ENCODE measurements at regions not wholly inside any gene's neighbourhood (a gene's known extent, or its start where the extent isn't known, plus 50 kb on each side); places are given as distances from the start of the nearest gene placed in this dataset.

GRCh38 chr4:181956512-181956911, 286.7 kb upstream of the TENM3 start:
- no peaks in the 10 kb centered on the region for H3K36me3 ChIP-seq (ENCODE audit: insufficient read depth, low read length)
- H3K9me3 ChIP-seq (ENCODE audit: insufficient read depth, low read length, severe bottlenecking), result no peaks in the 10 kb centered on the region
- no peaks in the 10 kb centered on the region for H3K27me3 ChIP-seq (ENCODE audit: insufficient read depth, low read length, poor library complexity)
- H3K79me2 ChIP-seq (ENCODE audit: insufficient read depth, low read length), result no peaks in the 10 kb centered on the region
- no peak overlapping the region for H3K9ac ChIP-seq (ENCODE audit: low read depth, low read length)
- H3K4me1 ChIP-seq (ENCODE audit: insufficient read depth, low read length), result no peaks in the 10 kb centered on the region
- H2AFZ ChIP-seq (ENCODE audit: low read depth, low read length), result no peak overlapping the region
- no peak overlapping the region for H3K4me3 ChIP-seq (ENCODE audit: low read depth in 1 of 2, low read length in 2 of 2)
- no peak overlapping the region for H3K4me2 ChIP-seq (ENCODE audit: insufficient read depth, low read length)
- DNase-seq, result no peak
- TF ChIP-seq EZH2 (IDR thresholded peaks at IDR 0.05; ENCODE audit: borderline replicate concordance, low read depth, low read length, severe bottlenecking) (no peak), CTCF (IDR thresholded peaks at IDR 0.05; ENCODE audit: borderline replicate concordance, extremely low read depth, low read length, poor library complexity, severe bottlenecking) (no peak)
- H4K20me1 ChIP-seq (ENCODE audit: insufficient read depth, low read length), result no peaks in the 10 kb centered on the region
- no peak for ATAC-seq (ENCODE audit: insufficient read depth, low read depth)
- H3K27ac ChIP-seq (ENCODE audit: low read length), result no peak overlapping the region

DNA sequence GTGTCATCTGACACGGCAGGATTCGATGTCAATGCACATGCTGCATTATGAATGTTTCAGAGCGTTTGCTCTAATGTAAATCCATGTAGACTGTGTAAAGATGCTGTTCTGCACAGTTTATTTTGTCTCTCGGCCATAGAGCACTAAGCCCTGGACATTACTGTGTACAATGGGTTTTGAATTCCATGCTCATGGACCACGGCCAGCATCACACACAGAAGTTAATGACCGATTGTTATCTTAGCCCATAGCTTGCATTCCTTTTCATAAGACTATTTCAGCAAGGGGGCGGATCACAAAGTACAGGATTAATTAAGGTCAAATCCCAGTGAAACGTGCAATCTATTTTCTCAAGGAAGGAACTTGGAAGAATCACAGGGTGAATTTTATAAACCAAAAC, 286.1 kb upstream of the TENM3 start:
- ATAC-seq (ENCODE audit: insufficient read depth, low read depth), result no peak
- H3K27ac ChIP-seq (ENCODE audit: low read length), result no peak overlapping the region
- DNase-seq, result no peak
- no peaks in the 10 kb centered on the region for H3K4me1 ChIP-seq (ENCODE audit: insufficient read depth, low read length)
- no peaks in the 10 kb centered on the region for H4K20me1 ChIP-seq (ENCODE audit: insufficient read depth, low read length)
- no peak overlapping the region for H3K4me2 ChIP-seq (ENCODE audit: insufficient read depth, low read length)
- H3K9ac ChIP-seq (ENCODE audit: low read depth, low read length), result no peak overlapping the region
- no peaks in the 10 kb centered on the region for H3K27me3 ChIP-seq (ENCODE audit: insufficient read depth, low read length, poor library complexity)
- no peaks in the 10 kb centered on the region for H3K36me3 ChIP-seq (ENCODE audit: insufficient read depth, low read length)
- no peak overlapping the region for H3K4me3 ChIP-seq (ENCODE audit: low read depth in 1 of 2, low read length in 2 of 2)
- no peak overlapping the region for H2AFZ ChIP-seq (ENCODE audit: low read depth, low read length)
- H3K9me3 ChIP-seq (ENCODE audit: insufficient read depth, low read length, severe bottlenecking), result no peaks in the 10 kb centered on the region
- TF ChIP-seq EZH2 (IDR thresholded peaks at IDR 0.05; ENCODE audit: borderline replicate concordance, low read depth, low read length, severe bottlenecking) (no peak), CTCF (IDR thresholded peaks at IDR 0.05; ENCODE audit: borderline replicate concordance, extremely low read depth, low read length, poor library complexity, severe bottlenecking) (no peak)
- H3K79me2 ChIP-seq (ENCODE audit: insufficient read depth, low read length), result no peaks in the 10 kb centered on the region

DNA sequence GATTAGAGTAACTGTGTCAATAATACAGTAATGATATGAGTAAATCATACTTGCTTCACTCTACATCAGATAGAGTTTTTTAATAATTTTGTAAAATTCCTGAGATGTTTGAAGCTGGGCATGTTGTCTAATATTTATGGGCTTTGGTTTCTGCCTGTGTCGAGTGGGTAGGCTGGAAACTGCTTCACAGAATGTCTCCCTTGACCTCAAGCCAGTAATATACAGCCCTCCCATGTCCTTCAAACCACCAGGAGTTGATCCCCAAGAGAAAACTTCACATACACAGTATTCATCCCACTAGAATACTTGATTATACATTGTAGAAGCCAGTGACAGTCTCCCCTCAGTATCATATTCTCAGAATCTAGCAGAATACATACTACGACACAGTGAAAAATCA, 284.8 kb upstream of the TENM3 start:
- Histone ChIP-seq H2AFZ (ENCODE audit: low read depth, low read length) (no peak overlapping the region), H3K4me2 (ENCODE audit: insufficient read depth, low read length) (no peak overlapping the region), H3K9ac (ENCODE audit: low read depth, low read length) (no peak overlapping the region), H3K79me2 (ENCODE audit: insufficient read depth, low read length) (no peaks in the 10 kb centered on the region), H3K36me3 (ENCODE audit: insufficient read depth, low read length) (no peaks in the 10 kb centered on the region), H3K4me1 (ENCODE audit: insufficient read depth, low read length) (no peaks in the 10 kb centered on the region), H3K9me3 (ENCODE audit: insufficient read depth, low read length, severe bottlenecking) (no peaks in the 10 kb centered on the region), H3K4me3 (ENCODE audit: low read depth in 1 of 2, low read length in 2 of 2) (no peak overlapping the region), H3K27me3 (ENCODE audit: insufficient read depth, low read length, poor library complexity) (no peaks in the 10 kb centered on the region), H4K20me1 (ENCODE audit: insufficient read depth, low read length) (no peaks in the 10 kb centered on the region), H3K27ac (ENCODE audit: low read length) (no peak overlapping the region)
- TF ChIP-seq EZH2 (IDR thresholded peaks at IDR 0.05; ENCODE audit: borderline replicate concordance, low read depth, low read length, severe bottlenecking), result no peak
- no peak for TF ChIP-seq CTCF (IDR thresholded peaks at IDR 0.05; ENCODE audit: borderline replicate concordance, extremely low read depth, low read length, poor library complexity, severe bottlenecking)
- no peak for ATAC-seq (ENCODE audit: insufficient read depth, low read depth)
- DNase-seq, result no peak

GRCh38 chr4:181959121-181959520, 284.1 kb upstream of the TENM3 start:
- no peaks in the 10 kb centered on the region for H3K4me1 ChIP-seq (ENCODE audit: insufficient read depth, low read length)
- no peak overlapping the region for H3K4me3 ChIP-seq (ENCODE audit: low read depth in 1 of 2, low read length in 2 of 2)
- H3K79me2 ChIP-seq (ENCODE audit: insufficient read depth, low read length), result no peaks in the 10 kb centered on the region
- H3K4me2 ChIP-seq (ENCODE audit: insufficient read depth, low read length), result no peak overlapping the region
- no peak overlapping the region for H3K27ac ChIP-seq (ENCODE audit: low read length)
- no peaks in the 10 kb centered on the region for H3K27me3 ChIP-seq (ENCODE audit: insufficient read depth, low read length, poor library complexity)
- H2AFZ ChIP-seq (ENCODE audit: low read depth, low read length), result no peak overlapping the region
- H3K9me3 ChIP-seq (ENCODE audit: insufficient read depth, low read length, severe bottlenecking), result no peaks in the 10 kb centered on the region
- no peak for TF ChIP-seq EZH2 (IDR thresholded peaks at IDR 0.05; ENCODE audit: borderline replicate concordance, low read depth, low read length, severe bottlenecking)
- TF ChIP-seq CTCF (IDR thresholded peaks at IDR 0.05; ENCODE audit: borderline replicate concordance, extremely low read depth, low read length, poor library complexity, severe bottlenecking), result no peak
- H3K36me3 ChIP-seq (ENCODE audit: insufficient read depth, low read length), result no peaks in the 10 kb centered on the region
- no peak for DNase-seq
- no peak overlapping the region for H3K9ac ChIP-seq (ENCODE audit: low read depth, low read length)
- no peaks in the 10 kb centered on the region for H4K20me1 ChIP-seq (ENCODE audit: insufficient read depth, low read length)
- no peak for ATAC-seq (ENCODE audit: insufficient read depth, low read depth)
